Natural killer cell (primary cell): ENCODE measurements at regions not wholly inside any gene's neighbourhood (a gene's known extent, or its start where the extent isn't known, plus 50 kb on each side); places are given as distances from the start of the nearest gene placed in this dataset.

ENCODE experiments used
- ATAC-seq, 3 donors: fragments of 150-1000 bp in 2 of 3; fragments of 200-7000 bp in 1 of 3; cut with Tn5 transposase; 1 replicate in 1 of 3; 2 replicates in 2 of 3; pipeline ENCODE4 v1.10.0; 2021; ENCODE audit warnings: mild to moderate bottlenecking in 2 of 3, moderate library complexity in 2 of 3
- DNase-seq, 2 donors: peaks; one replicate each; pipeline versions ENCODE4 v3.0.0 to v3.0.0-alpha.2; 2013 to 2021; ENCODE audit warnings: mixed read lengths in 1 of 2
- H3K27ac ChIP-seq: one replicate; pipeline ENCODE4 v1.5.1; 2013; ENCODE audit warnings: mild to moderate bottlenecking, low read length
- H3K27me3 ChIP-seq: one replicate; pipeline ENCODE4 v1.6.1; 2013; ENCODE audit warnings: low read length; ENCODE audit not compliant: control insufficient read depth, insufficient read depth
- H3K36me3 ChIP-seq: one replicate; pipeline ENCODE4 v1.6.1; 2013; ENCODE audit warnings: low read length; ENCODE audit not compliant: control insufficient read depth, insufficient read depth
- H3K4me1 ChIP-seq: one replicate; pipeline ENCODE4 v1.6.1; 2013; ENCODE audit warnings: low read length; ENCODE audit not compliant: control insufficient read depth, insufficient read depth
- H3K4me3 ChIP-seq: one replicate; pipeline ENCODE4 v1.5.1; 2013; ENCODE audit warnings: low read length
- H3K9me3 ChIP-seq: one replicate; pipeline ENCODE4 v1.6.1; 2013; ENCODE audit warnings: low read length; ENCODE audit not compliant: control insufficient read depth, insufficient read depth
- H3K27ac Mint-ChIP-seq, 2 donors: one replicate each; pipeline ENCODE4 v1.8.0; 2022; ENCODE audit warnings: mild to moderate bottlenecking in 2 of 2, mixed read lengths in 2 of 2, moderate library complexity in 1 of 2
- H3K27me3 Mint-ChIP-seq, 2 donors: one replicate each; pipeline ENCODE4 v1.8.0; 2022; ENCODE audit warnings: low read depth in 2 of 2, mixed read lengths in 2 of 2
- H3K36me3 Mint-ChIP-seq: one replicate; pipeline ENCODE4 v1.8.0; 2022; ENCODE audit warnings: mixed read lengths
- H3K4me1 Mint-ChIP-seq, 2 donors: one replicate each; pipeline ENCODE4 v1.8.0; 2022; ENCODE audit warnings: mixed read lengths in 2 of 2
- H3K4me3 Mint-ChIP-seq: one replicate; pipeline ENCODE4 v1.8.0; 2022; ENCODE audit warnings: mild to moderate bottlenecking, moderate library complexity, mixed read lengths
- H3K9me3 Mint-ChIP-seq, 2 donors: one replicate each; pipeline ENCODE4 v1.8.0; 2022; ENCODE audit warnings: mixed read lengths in 2 of 2
- CTCF ChIP-seq: fragments of 200-600 bp; IDR thresholded peaks from one replicate; pipeline ENCODE4 v1.8.0; 2022; ENCODE audit warnings: antibody characterized with exemption
- WGBS: methylation state at CpG from one replicate; pipeline ENCODE4 v1.1.7; 2013; ENCODE audit warnings: missing lambda C conversion rate; ENCODE audit not compliant: insufficient coverage; 5-methylcytosine and 5-hydroxymethylcytosine counted together
- intact Hi-C: fragments of 100-400 bp; cut with micrococcal nuclease; formaldehyde crosslinking; loops from one replicate; pipeline ENCODE4 v1.14.2; 2022

- Mint-ChIP-seq H3K4me3 (no peak overlapping the region), H3K36me3 (no peaks in the 10 kb centered on the region), H3K9me3 (no peaks in the 10 kb centered on the region), H3K27me3 (peaks cover 14 to 26% of the 10 kb centered on the region in 2 donors), H3K27ac (no peak overlapping the region), H3K4me1 (no peaks in the 10 kb centered on the region)
- Histone ChIP-seq H3K36me3 (no peaks in the 10 kb centered on the region), H3K27ac (no peak overlapping the region), H3K9me3 (no peaks in the 10 kb centered on the region), H3K4me1 (no peaks in the 10 kb centered on the region), H3K4me3 (no peak overlapping the region), H3K27me3 (peaks cover 13% of the 10 kb centered on the region)
- ATAC-seq (no peak), DNase-seq (no peak)
- intact Hi-C loops = no loop called here
- TF ChIP-seq CTCF = no peak
- 80% methylated on average over 10 of the region's 10 CpGs for WGBS
These were observed 62.1 kb upstream of the BHLHE23 start for GRCh38 chr20:63068711-63069367.

GRCh38 chr20:63067721-63068560 lies 61.2 kb upstream of the BHLHE23 start:
- no peak for ATAC-seq

GRCh38 chr20:63067266-63067635 lies 60.5 kb upstream of the BHLHE23 start:
- intact Hi-C loops = no loop called here
- Mint-ChIP-seq H3K36me3 (no peaks in the 10 kb centered on the region), H3K4me3 (no peak overlapping the region), H3K4me1 (no peaks in the 10 kb centered on the region), H3K9me3 (no peaks in the 10 kb centered on the region), H3K27ac (no peak overlapping the region), H3K27me3 (peaks cover 14 to 24% of the 10 kb centered on the region in 2 donors)
- H3K4me3 ChIP-seq = no peak overlapping the region
- H3K9me3 ChIP-seq = no peaks in the 10 kb centered on the region
- DNase-seq (no peak), ATAC-seq (no peak)
- H3K27ac ChIP-seq = no peak overlapping the region
- H3K27me3 ChIP-seq = peaks cover 9% of the 10 kb centered on the region
- no peaks in the 10 kb centered on the region for H3K4me1 ChIP-seq
- 72% methylated on average over 12 of the region's 12 CpGs for WGBS
- no peak for TF ChIP-seq CTCF
- no peaks in the 10 kb centered on the region for H3K36me3 ChIP-seq

More at GRCh38 chr20:63067721-63068560, 61.2 kb upstream of the BHLHE23 start:
- Histone ChIP-seq H3K27me3 (peaks cover 13% of the 10 kb centered on the region), H3K4me1 (no peaks in the 10 kb centered on the region), H3K36me3 (no peaks in the 10 kb centered on the region), H3K9me3 (no peaks in the 10 kb centered on the region), H3K4me3 (no peak overlapping the region), H3K27ac (no peak overlapping the region)
- Mint-ChIP-seq H3K27me3 (peaks cover 14 to 25% of the 10 kb centered on the region in 2 donors), H3K36me3 (no peaks in the 10 kb centered on the region), H3K27ac (no peak overlapping the region), H3K4me1 (no peaks in the 10 kb centered on the region), H3K9me3 (no peaks in the 10 kb centered on the region), H3K4me3 (no peak overlapping the region)
- WGBS = 76% methylated on average over 24 of the region's 26 CpGs
- no peak for TF ChIP-seq CTCF
- DNase-seq = no peak
- intact Hi-C loops = no loop called here
